ENCODE measurements at regions not wholly inside any gene's neighbourhood (a gene's known extent, or its start where the extent isn't known, plus 50 kb on each side); places are given as distances from the start of the nearest gene placed in this dataset.

- no peak overlapping the region for H3K27ac Mint-ChIP-seq
- ATAC-seq = no peak
- H3K27me3 Mint-ChIP-seq = peaks cover 51% of the 10 kb centered on the region
- no peak overlapping the region for H3K4me3 Mint-ChIP-seq
- DNase-seq = no peak
- H3K9me3 ChIP-seq (ENCODE audit: control insufficient read depth, low read length, poor library complexity, severe bottlenecking) = no peaks in the 10 kb centered on the region
- no peaks in the 10 kb centered on the region for H3K36me3 Mint-ChIP-seq (ENCODE audit: low read depth)
- H3K4me1 Mint-ChIP-seq = no peaks in the 10 kb centered on the region
These were observed 191.7 kb upstream of the ALKAL2 start for GRCh38 chr2:479490-480176.

DNA sequence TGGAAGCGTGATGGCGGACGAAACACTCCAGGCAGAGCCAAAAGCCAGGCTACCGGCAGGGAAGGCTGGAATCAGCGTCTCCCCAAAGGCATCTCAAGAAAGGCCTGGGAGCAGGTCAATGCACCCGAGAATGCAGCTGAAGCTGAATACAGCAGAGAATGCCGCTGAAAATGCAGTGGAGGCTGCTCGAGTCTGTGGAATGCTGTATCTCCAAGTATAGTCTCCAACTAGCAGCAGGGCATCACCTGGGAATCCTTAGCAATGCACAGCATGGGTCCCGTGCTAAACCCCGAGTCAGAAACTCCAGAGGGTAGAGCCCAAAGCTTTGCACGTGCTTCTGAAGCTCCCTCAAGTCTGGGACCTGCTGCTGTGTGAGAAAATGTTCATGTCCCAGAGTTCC lies 191.1 kb upstream of the ALKAL2 start:
- H3K27me3 Mint-ChIP-seq = peaks cover 45% of the 10 kb centered on the region
- H3K27ac Mint-ChIP-seq = no peak overlapping the region
- no peaks in the 10 kb centered on the region for H3K36me3 Mint-ChIP-seq (ENCODE audit: low read depth)
- H3K4me1 Mint-ChIP-seq = no peaks in the 10 kb centered on the region
- DNase-seq (no peak), ATAC-seq (no peak)
- H3K9me3 ChIP-seq (ENCODE audit: control insufficient read depth, low read length, poor library complexity, severe bottlenecking) = no peaks in the 10 kb centered on the region
- H3K4me3 Mint-ChIP-seq = no peak overlapping the region

DNA sequence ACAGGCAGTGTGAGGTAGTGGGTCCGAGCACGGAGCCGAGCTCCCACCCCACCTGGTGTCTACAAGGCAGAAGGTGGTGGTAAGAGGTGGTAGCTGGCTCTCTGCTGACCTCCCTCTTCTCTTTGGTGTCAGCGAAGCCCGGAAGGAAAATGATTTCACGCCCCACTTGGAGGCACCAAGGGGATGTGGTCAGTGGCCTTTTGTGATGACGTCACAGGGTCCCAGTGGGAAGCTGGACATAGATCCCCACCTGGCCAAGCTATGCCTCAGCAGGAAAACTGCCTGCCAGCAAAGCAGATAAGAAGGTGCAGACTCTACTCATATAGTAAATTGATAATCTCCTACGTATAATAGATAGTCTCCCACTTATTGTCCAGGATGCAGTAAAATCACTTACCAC lies 183.7 kb upstream of the ALKAL2 start:
- H3K9me3 ChIP-seq (ENCODE audit: control insufficient read depth, low read length, poor library complexity, severe bottlenecking) = no peaks in the 10 kb centered on the region
- ATAC-seq = no peak
- peaks cover 49% of the 10 kb centered on the region for H3K27me3 Mint-ChIP-seq
- no peak for DNase-seq
- peaks cover 3% of the 10 kb centered on the region for H3K36me3 Mint-ChIP-seq (ENCODE audit: low read depth)
- H3K4me3 Mint-ChIP-seq = no peak overlapping the region
- H3K4me1 Mint-ChIP-seq = peaks cover 5% of the 10 kb centered on the region
- H3K27ac Mint-ChIP-seq = no peak overlapping the region

DNA sequence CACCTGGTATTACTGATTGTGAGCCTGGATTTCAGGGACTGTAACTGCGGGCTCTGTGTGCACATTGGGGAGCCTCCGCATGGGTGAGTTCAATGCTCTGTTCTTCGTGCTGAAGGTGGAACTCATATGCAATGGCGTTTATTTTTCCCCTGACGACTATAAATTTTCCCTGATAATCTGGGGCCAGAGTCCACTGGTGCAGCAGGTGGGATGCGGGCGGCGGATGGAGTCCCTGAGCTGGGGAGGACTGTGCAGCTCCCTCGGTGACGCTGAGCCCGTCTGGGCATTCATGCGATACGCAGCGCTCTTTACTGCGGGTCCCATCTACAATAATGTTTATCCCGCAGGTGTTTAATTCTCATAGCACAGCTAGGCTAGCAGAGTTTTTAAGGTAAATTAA lies 181.6 kb upstream of the ALKAL2 start:
- Mint-ChIP-seq H3K4me3 (no peak overlapping the region), H3K27ac (no peak overlapping the region), H3K4me1 (peaks cover 5% of the 10 kb centered on the region), H3K27me3 (peaks cover 58% of the 10 kb centered on the region), H3K36me3 (ENCODE audit: low read depth) (peaks cover 3% of the 10 kb centered on the region)
- no peak for DNase-seq
- H3K9me3 ChIP-seq (ENCODE audit: control insufficient read depth, low read length, poor library complexity, severe bottlenecking) = no peaks in the 10 kb centered on the region
- no peak for ATAC-seq

- Mint-ChIP-seq H3K36me3 (ENCODE audit: low read depth) (peaks cover 3% of the 10 kb centered on the region), H3K4me1 (peaks cover 5% of the 10 kb centered on the region), H3K27ac (no peak overlapping the region), H3K27me3 (peaks cover 62% of the 10 kb centered on the region), H3K4me3 (no peak overlapping the region)
- DNase-seq = no peak
- no peak for ATAC-seq
- no peaks in the 10 kb centered on the region for H3K9me3 ChIP-seq (ENCODE audit: control insufficient read depth, low read length, poor library complexity, severe bottlenecking)
These were observed 180.9 kb upstream of the ALKAL2 start for GRCh38 chr2:468648-469336.

DNA sequence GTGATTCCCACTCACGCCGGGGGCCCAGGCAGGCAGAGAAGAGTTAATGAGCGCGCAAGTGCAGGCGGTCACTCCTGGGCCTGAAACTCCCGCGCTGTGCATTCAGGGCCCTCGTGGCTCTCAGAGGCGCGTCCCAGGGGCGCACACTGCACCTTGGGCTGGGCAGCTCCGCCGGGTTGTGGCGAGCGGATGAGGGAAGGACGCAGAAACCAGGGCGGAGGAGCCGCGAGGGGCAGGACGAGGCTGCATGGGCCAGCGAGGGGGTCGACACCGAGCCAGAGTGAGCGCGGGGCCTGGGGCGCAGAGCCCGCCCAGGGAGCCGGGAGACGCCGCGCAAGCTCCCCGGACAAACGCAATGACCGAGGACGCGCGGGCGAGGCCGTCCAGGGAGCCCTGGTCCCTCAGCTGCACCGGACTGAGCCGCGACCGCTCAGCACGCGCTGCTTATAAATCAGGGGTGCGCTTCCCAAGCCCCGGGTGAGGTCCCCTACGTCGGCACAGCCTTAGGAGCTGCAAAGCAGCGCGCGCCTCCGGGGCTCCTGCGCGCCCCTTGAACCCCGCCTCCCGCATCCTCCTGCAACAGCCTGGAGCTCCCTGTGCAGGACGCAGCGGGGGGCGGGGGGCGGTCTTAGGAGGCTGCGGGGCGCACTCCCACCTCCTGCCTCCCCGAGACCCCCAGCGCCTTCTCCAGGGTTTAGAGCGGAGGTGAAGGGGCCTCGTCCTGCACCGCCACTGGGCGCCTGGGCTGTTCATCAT lies 180.2 kb upstream of the ALKAL2 start:
- H3K36me3 Mint-ChIP-seq (ENCODE audit: low read depth) = peaks cover 3% of the 10 kb centered on the region
- H3K4me3 Mint-ChIP-seq = peak overlapping the region; percentile 53
- peaks cover 62% of the 10 kb centered on the region for H3K27me3 Mint-ChIP-seq
- H3K9me3 ChIP-seq (ENCODE audit: control insufficient read depth, low read length, poor library complexity, severe bottlenecking) = no peaks in the 10 kb centered on the region
- DNase-seq = no peak
- no peak overlapping the region for H3K27ac Mint-ChIP-seq
- peaks cover 5% of the 10 kb centered on the region for H3K4me1 Mint-ChIP-seq
- ATAC-seq = no peak

DNA sequence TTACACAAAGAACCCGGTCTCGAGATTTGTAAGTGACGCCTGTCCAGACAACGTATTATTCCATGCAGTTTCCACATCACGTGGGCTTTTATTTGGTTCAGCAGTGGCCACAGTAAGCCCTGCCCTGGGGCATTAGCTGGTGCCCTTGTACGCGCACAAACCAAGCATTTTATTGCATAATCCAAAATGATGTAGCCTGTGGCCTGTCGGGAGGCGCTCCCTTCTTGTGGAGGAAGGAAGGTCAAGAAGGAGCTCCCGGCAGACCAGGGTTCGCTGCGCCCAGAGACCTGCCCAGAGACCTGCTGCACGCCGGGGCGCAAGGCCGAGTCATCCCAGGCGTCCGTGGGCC lies 179.6 kb upstream of the ALKAL2 start:
- Mint-ChIP-seq H3K4me3 (peak overlapping the region; percentile 53), H3K36me3 (ENCODE audit: low read depth) (peaks cover 3% of the 10 kb centered on the region), H3K4me1 (peaks cover 5% of the 10 kb centered on the region), H3K27ac (no peak overlapping the region), H3K27me3 (peaks cover 62% of the 10 kb centered on the region)
- H3K9me3 ChIP-seq (ENCODE audit: control insufficient read depth, low read length, poor library complexity, severe bottlenecking) = no peaks in the 10 kb centered on the region
- DNase-seq (no peak), ATAC-seq (no peak)

DNA sequence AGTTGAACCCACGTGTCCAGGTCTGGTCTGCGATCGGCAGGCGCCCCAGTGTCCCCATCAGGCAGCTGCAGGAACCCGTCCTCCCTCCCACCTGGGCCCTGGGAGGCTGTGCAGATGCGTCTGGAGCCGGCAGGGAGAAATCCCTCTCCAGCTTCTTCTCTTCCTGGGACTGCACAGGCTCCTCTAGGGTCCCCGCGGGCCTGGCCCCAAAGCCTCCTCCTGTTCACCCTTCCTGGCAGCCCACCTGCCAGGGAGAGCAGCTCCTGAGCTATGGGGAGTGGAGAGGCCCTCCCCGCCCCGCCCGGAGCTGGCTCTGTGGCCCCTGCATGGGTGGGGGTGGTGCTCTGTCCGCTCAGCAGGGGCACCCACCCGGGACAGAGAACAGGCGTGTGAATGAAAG lies 179.2 kb upstream of the ALKAL2 start:
- H3K4me1 Mint-ChIP-seq = peaks cover 5% of the 10 kb centered on the region
- peaks cover 3% of the 10 kb centered on the region for H3K36me3 Mint-ChIP-seq (ENCODE audit: low read depth)
- no peaks in the 10 kb centered on the region for H3K9me3 ChIP-seq (ENCODE audit: control insufficient read depth, low read length, poor library complexity, severe bottlenecking)
- DNase-seq = no peak
- ATAC-seq = no peak
- no peak overlapping the region for H3K27ac Mint-ChIP-seq
- H3K4me3 Mint-ChIP-seq = no peak overlapping the region
- H3K27me3 Mint-ChIP-seq = peaks cover 62% of the 10 kb centered on the region

DNA sequence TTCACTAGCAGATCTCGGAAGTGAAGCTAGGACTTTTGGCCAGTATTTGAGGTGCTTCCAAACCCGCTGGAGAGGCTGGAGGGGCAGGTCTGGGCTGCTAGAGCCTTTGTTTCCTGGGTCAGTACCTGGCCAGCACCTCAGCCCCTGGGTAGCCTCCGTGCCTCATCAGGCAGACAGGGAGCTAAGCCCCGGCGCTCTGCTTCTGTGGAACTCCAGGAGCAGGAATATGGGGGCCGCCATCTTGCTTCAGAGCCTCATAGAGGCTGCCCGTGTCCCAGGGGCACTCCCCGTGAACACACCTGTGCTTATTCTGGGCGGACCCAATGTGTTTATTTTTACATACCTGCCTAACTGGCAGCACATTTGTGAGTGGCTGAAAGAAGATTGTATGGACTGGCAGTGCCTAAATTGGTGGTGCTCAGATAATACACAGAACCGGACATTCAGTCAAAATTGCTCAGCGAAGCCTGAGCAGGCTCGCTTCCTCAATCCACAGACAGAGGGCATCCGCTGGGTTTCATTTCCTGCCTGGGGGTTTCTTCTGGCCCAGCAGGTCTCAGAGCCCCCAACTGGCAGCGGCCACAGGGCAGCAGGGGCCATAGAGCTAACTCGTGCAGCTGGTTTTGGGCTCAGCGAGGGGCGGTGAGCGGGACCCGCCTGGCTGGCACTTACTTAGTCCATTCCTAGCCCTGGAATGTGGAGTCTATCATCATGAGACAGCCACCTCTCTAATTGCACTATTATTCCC lies 176.8 kb upstream of the ALKAL2 start:
- peaks cover 3% of the 10 kb centered on the region for H3K36me3 Mint-ChIP-seq (ENCODE audit: low read depth)
- H3K4me1 Mint-ChIP-seq = peaks cover 24% of the 10 kb centered on the region
- H3K4me3 Mint-ChIP-seq = no peak overlapping the region
- ATAC-seq (no peak), DNase-seq (no peak)
- H3K27ac Mint-ChIP-seq = no peak overlapping the region
- no peaks in the 10 kb centered on the region for H3K9me3 ChIP-seq (ENCODE audit: control insufficient read depth, low read length, poor library complexity, severe bottlenecking)
- peaks cover 70% of the 10 kb centered on the region for H3K27me3 Mint-ChIP-seq

GRCh38 chr2:460861-461260 lies 173.0 kb upstream of the ALKAL2 start:
- H3K27me3 Mint-ChIP-seq = peaks cover 70% of the 10 kb centered on the region
- H3K4me3 Mint-ChIP-seq = peak overlapping the region; percentile 73

DNA sequence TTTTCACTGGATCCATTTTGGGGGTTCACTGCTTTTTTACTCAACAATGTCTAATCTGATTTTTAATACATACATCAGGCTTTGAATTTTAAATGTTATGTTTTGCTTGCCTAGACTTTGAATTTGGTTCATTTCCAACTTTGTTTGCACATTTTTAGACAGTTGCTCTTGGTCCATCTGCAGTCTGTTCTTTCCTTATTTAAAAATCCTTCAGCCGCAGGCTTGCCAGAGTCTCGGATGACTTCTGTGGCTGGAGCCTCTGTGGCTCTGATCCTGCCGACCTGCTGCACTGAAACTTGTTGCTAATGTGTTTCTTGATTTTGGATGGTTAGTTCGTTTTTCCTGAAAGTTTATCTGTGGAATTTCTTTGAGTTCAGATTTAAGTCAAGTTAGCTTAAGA lies 172.0 kb upstream of the ALKAL2 start:
- H3K27me3 Mint-ChIP-seq = peaks cover 70% of the 10 kb centered on the region
- ATAC-seq = no peak
- H3K4me1 Mint-ChIP-seq = peaks cover 29% of the 10 kb centered on the region
- H3K4me3 Mint-ChIP-seq = peak overlapping the region; percentile 73
- no peaks in the 10 kb centered on the region for H3K9me3 ChIP-seq (ENCODE audit: control insufficient read depth, low read length, poor library complexity, severe bottlenecking)
- DNase-seq = no peak
- peak overlapping the region; percentile 84 for H3K27ac Mint-ChIP-seq
- peaks cover 4% of the 10 kb centered on the region for H3K36me3 Mint-ChIP-seq (ENCODE audit: low read depth)

More at GRCh38 chr2:460861-461260, 173.0 kb upstream of the ALKAL2 start:
- peak overlapping the region; percentile 84 for H3K27ac Mint-ChIP-seq
- H3K9me3 ChIP-seq (ENCODE audit: control insufficient read depth, low read length, poor library complexity, severe bottlenecking) = no peaks in the 10 kb centered on the region
- ATAC-seq = peak; percentile 93
- DNase-seq = peak in 2 of 3 donors; percentile 22 to 47
- H3K36me3 Mint-ChIP-seq (ENCODE audit: low read depth) = peaks cover 4% of the 10 kb centered on the region
- peaks cover 29% of the 10 kb centered on the region for H3K4me1 Mint-ChIP-seq

GRCh38 chr2:458425-458815 lies 170.5 kb upstream of the ALKAL2 start:
- H3K27ac Mint-ChIP-seq = no peak overlapping the region
- H3K9me3 ChIP-seq (ENCODE audit: control insufficient read depth, low read length, poor library complexity, severe bottlenecking) = no peaks in the 10 kb centered on the region
- peaks cover 4% of the 10 kb centered on the region for H3K36me3 Mint-ChIP-seq (ENCODE audit: low read depth)
- no peak for DNase-seq
- peaks cover 73% of the 10 kb centered on the region for H3K27me3 Mint-ChIP-seq
- ATAC-seq = no peak
- H3K4me3 Mint-ChIP-seq = no peak overlapping the region
- peaks cover 29% of the 10 kb centered on the region for H3K4me1 Mint-ChIP-seq

GRCh38 chr2:457792-458424 lies 170.0 kb upstream of the ALKAL2 start:
- Mint-ChIP-seq H3K4me3 (no peak overlapping the region), H3K27ac (peak overlapping the region; percentile 74), H3K27me3 (peaks cover 78% of the 10 kb centered on the region), H3K4me1 (peaks cover 29% of the 10 kb centered on the region), H3K36me3 (ENCODE audit: low read depth) (peaks cover 4% of the 10 kb centered on the region)
- ATAC-seq = no peak
- H3K9me3 ChIP-seq (ENCODE audit: control insufficient read depth, low read length, poor library complexity, severe bottlenecking) = no peaks in the 10 kb centered on the region
- DNase-seq = no peak

All from T-helper 17 cell (primary cell).